Ramos (cell line): ENCODE measurements at regions not wholly inside any gene's neighbourhood (a gene's known extent, or its start where the extent isn't known, plus 50 kb on each side); places are given as distances from the start of the nearest gene placed in this dataset.
"Not testable (repeated sequence)": the region's sequence is repeated elsewhere in the genome, so short reads cannot be mapped to it uniquely, and the experiment has no call there.

Experiments
- in situ Hi-C: fragments of 300-500 bp; cut with MboI; formaldehyde crosslinking; loops from one replicate; pipeline ENCODE4 v1.14.3; 2022; ENCODE audit warnings: low sequenced_read_pairs; ENCODE audit not compliant: unreplicated experiment

- in situ Hi-C loops = no loop called here
Measured at GRCh38 chr4:26035921-26036320, 121.9 kb downstream of the SMIM20 start.

- in situ Hi-C loops = no loop called here
Measured at GRCh38 chr4:26039639-26040359, 125.8 kb downstream of the SMIM20 start.

GRCh38 chr4:26044524-26044923, 130.5 kb downstream of the SMIM20 start:
- in situ Hi-C loops = no loop called here

- in situ Hi-C loops = no loop called here
Measured at GRCh38 chr4:26044983-26045382, 131.0 kb downstream of the SMIM20 start.

- in situ Hi-C loops = no loop called here
Measured at GRCh38 chr4:26047795-26048194, 133.8 kb downstream of the SMIM20 start.

- in situ Hi-C loops = no loop called here
Measured at GRCh38 chr4:26048378-26048882, 134.4 kb downstream of the SMIM20 start.

GRCh38 chr4:26048950-26049349, 134.9 kb downstream of the SMIM20 start:
- in situ Hi-C loops = no loop called here

GRCh38 chr4:26049447-26049846, 135.4 kb downstream of the SMIM20 start:
- in situ Hi-C loops = no loop called here

- in situ Hi-C loops = no loop called here
Measured at GRCh38 chr4:26050212-26050643, 136.2 kb downstream of the SMIM20 start.

GRCh38 chr4:26050671-26051070, 136.7 kb downstream of the SMIM20 start:
- in situ Hi-C loops = no loop called here

- in situ Hi-C loops = no loop called here
Measured at GRCh38 chr4:26051240-26051639, 137.2 kb downstream of the SMIM20 start.

GRCh38 chr4:26052663-26053541, 138.9 kb downstream of the SMIM20 start:
- in situ Hi-C loops = no loop called here

- in situ Hi-C loops = no loop called here
Measured at GRCh38 chr4:26053761-26054160, 139.7 kb downstream of the SMIM20 start.

GRCh38 chr4:26055855-26056254, 141.8 kb downstream of the SMIM20 start:
- in situ Hi-C loops = no loop called here

- in situ Hi-C loops = no loop called here
Measured at GRCh38 chr4:26056406-26056805, 142.4 kb downstream of the SMIM20 start.

GRCh38 chr4:26057839-26058238, 143.8 kb downstream of the SMIM20 start:
- in situ Hi-C loops = not testable (repeated sequence)

GRCh38 chr4:26058537-26058936, 144.5 kb downstream of the SMIM20 start:
- in situ Hi-C loops = no loop called here

GRCh38 chr4:26059391-26060154, 145.6 kb downstream of the SMIM20 start:
- in situ Hi-C loops = no loop called here

GRCh38 chr4:26060286-26060685, 146.3 kb downstream of the SMIM20 start:
- in situ Hi-C loops = no loop called here

- in situ Hi-C loops = no loop called here
Measured at GRCh38 chr4:26061248-26061986, 147.4 kb downstream of the SMIM20 start.
